DMS53 (cell line): ENCODE measurements at regions not wholly inside any gene's neighbourhood (a gene's known extent, or its start where the extent isn't known, plus 50 kb on each side); places are given as distances from the start of the nearest gene placed in this dataset.

Experiments used
- DNase-seq: peaks from one replicate; lab custom pipeline; 2025; lab: John Stamatoyannopoulos, UW

DNA sequence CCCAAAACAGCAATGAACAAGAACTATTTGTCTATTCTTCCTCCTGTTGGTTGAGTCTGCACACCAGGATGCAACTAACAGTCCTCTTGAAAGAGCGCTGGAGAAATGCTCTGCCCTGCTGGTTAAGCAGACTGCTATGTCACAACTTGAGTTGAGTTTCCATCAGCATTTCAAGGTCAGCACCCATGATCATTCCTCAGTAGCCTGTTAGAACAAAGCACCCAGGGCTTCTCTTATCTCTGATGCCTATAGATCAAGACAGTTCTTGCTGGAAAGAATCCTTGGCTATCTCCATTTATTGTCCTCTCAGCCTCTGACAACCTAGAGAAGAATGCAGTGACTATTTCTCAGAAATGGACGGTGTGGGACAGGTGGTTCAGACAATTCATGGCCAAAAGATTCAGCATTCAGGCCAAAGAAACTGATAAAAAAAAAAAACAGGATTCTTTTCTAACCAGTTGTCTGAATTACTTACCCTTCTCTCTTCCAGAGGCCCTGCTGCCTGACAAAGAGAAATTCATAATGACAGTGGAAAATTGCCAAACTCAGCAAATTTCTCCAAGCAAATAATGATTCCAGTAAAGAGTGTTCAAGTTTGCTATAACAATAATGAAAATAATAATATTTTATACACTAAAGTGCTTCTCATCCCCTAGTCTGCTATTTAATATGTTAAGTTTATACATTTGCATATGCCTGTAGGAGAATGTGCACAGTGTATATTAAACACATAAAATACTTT lies 306.7 kb downstream of the EMP1 start:
- DNase-seq = no peak

GRCh38 chr12:13499008-13499407 lies 302.5 kb downstream of the EMP1 start:
- DNase-seq = no peak

DNA sequence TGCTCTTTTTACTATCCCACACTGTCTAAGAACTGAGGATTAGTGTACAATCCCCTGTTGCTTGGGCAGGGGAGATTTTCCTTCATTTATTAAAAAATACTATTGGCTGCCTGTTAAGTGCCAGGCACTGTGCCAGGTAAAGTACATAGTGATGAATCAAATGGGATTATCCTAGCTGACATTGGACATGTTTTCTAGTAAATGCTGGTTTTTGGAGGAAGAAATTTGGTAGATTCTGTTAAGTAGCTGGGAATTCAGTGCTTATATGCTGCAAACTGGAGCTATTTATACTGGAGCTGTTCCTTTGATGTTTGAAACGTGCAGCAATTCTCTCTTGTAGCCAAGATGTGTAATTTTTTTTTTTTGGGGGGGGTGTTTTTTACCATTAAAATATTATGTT lies 299.6 kb downstream of the EMP1 start:
- no peak for DNase-seq

DNA sequence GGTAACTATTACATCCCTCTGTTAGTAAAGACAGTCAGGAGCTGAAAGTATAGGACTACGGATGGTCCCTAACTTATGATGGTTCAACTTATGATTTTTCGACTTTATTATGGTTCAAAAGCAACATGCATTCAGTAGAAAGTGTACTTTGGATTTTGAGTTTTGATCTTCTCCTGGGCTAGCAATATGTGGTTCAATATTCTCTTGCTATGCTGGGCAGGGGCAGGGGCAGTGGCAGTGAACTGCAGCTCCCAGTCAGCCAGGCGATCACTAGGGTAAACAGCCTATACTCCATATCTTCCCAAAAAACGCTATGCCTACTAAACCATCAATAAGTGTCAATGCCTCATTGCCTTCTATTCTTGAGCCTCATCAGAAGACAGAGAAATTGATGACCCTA lies 292.7 kb downstream of the EMP1 start:
- no peak for DNase-seq

- no peak for DNase-seq
Measured at GRCh38 chr12:13487326-13487725, 290.8 kb downstream of the EMP1 start.

- no peak for DNase-seq
Measured at GRCh38 chr12:13486794-13487193, 290.3 kb downstream of the EMP1 start.

GRCh38 chr12:13478650-13479181 lies 282.2 kb downstream of the EMP1 start:
- DNase-seq = no peak

DNA sequence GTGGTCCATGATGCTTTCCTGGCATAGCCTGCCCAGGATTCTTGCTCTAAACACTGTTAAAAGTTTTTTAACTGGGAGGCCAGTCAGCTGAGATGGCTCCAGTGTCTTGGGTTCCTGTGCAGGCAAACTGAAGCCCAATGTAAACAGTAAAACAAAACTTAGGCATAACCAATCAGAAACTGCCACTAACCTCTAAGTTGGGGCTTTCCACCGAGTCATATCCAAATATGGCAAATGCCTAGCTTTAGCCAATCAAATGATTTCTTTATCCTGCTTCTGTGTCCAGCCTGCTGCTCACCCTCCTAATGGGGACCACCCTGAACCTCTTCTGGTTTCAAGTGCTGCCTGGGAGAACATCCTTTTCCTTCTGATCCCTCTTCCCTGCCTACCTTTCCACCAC lies 277.9 kb downstream of the EMP1 start:
- DNase-seq = no peak

GRCh38 chr12:13472690-13473089 lies 276.2 kb downstream of the EMP1 start:
- peak; percentile 84 for DNase-seq

GRCh38 chr12:13471471-13471870 lies 274.9 kb downstream of the EMP1 start:
- no peak for DNase-seq

DNA sequence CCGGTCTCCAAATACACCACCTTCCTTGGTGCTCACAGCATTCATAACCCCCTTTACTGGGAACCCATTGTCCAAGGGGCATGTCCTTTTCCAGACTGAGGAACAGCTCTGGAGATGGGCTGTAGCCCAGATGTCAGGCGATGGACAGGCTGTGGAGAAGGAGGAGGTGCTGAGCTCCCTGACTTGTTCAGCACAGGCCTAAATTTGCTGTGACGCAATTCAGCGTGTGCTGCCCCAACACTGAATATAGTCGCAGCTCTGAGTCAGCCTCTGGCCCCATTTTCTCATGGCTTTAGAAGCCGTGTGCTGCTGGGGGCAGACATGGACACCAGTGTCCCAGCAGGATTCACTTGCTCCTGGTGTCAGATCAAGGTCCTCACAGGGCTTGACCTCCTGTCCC lies 269.1 kb downstream of the EMP1 start:
- no peak for DNase-seq

DNA sequence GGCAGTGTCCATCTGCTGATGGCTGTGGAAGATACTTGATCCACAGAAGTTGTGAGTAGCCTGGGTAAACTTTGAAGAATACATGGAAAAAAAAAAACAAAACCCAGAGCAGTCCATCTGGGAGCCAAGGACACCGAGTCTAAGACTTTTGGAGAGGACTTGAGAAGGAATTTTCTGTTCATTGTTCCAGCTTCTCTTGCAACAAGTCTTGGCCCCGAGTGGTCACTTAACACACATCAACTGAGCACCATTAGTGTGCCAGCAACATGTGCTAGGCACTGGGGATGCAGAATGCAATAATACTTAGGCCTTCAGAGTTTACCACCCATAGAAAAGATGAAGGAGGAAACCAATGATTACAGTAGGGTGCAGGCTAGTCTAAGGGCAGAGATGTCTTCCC lies 266.7 kb downstream of the EMP1 start:
- DNase-seq = no peak

- no peak for DNase-seq
Measured at GRCh38 chr12:13462450-13462849, 265.9 kb downstream of the EMP1 start.

- no peak for DNase-seq
Measured at GRCh38 chr12:13455778-13456144, 259.2 kb downstream of the EMP1 start.

DNA sequence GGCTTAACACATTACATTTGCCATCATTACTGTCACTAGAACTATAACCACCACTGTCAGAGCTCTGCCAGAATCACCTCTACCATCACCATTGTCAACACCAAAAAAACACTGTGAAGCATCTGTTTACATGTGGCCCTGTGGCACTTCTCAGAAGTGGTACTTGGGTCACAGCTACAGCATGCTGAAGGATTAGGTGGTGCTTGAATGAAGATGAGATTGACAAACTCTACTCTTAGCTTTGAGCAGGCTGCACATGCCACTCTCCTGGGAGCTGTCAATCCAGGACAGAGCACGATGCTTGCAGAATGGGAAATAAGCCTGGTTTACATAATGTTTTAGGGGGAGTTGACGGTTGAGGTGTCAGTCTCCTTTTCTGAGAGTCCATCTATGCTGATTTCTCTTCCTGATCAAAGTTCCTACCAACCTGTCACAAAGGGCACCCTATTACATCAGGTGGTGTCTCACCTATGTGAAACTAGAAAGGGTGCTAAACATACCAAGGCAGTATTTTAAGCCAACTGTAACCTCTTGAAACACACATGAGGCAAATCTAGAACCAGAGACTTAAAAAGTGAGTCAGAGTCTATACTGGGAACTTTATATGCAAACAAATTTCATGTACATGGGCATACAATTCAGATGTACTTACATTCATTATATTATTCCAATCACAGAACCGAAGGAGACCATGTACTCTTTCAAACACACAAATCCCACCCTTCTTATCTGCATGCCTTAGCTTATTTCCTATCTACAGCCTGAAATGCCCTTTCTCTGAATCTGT lies 258.7 kb downstream of the EMP1 start:
- peak; percentile 95 for DNase-seq

DNA sequence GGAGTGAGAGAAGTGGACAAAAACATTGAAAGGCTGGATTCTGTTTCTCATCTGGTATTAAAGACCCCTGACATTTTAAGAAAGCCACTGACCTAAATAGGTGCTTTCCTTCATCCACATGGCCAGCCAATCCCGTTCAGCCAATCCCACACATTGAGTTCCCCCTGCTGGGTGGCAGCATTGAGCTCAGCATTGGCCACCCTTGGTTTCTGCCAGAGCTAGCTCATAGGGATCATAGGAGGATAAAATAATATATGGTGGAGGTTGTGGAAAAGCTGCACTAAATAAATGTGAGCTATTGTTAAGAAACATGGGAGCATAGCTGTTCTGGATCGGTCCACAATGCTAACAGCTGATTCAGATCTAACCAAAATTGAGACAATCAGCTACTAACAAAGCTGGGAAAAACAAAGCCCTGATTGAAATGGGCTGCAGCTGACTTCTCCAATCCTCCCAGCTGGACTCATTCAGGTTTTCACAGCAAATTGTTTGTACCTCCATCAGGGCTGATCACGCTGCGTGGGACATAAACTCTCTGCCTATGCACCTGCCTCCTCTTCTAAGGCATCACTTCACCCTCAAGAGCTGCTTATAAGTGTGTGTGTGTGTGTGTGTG lies 256.5 kb downstream of the EMP1 start:
- peak; percentile 71 for DNase-seq

DNA sequence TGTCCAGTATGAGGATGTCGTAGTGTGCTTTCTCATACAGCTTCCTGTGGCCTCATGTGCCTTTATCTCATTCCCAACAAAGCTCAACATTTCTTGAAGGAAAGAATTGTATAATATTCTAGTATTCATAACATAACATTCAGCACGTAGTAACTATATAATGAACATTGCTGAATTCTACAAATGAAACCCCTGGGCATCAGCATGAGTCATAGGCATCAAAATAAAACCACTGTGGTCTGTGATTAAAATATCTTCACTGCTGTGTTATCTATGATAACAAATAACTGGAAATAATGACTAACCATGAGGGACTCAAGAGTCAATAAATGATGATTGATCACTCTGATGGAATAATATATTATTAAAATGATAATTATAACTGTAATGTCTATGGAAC lies 255.2 kb downstream of the EMP1 start:
- no peak for DNase-seq

DNA sequence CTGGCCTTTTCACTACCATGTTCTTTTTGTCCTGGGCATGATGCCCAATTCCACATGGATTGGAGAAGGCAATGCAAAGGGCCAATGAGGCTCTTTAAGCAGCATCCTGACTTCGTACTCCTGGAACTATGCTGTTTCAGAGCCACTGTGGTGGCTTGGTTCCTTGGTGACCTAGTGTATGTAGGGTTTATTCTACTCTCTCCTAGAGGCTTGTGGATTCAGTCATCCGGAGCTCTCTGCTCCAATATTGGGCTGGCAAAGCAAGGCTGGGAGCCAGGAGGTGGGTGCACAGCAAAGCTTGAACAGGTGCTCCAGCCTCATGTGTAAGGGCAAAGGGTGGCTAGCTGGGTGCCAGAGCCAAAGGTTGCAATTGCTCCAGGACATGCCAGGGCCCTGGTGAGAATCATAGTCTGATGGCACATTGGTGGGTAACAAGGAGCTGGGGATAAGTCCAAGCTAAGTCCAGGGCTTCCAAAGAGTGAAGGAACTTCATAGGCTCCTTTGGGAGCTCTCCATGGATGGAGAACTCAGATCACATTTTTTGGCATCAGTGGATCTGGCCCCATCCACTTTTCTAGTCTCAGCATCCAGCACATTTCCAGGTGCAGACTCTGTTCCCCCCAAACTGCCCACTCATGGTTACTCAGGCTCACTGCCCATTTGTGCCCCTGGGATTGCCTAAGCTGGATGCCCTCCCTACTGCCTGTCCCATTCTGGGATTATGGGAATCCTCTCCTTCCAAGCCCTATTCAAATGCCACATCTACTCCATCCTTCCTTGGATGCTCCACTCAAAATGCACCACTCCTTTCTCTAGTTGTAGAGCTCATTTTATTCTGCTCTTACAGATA lies 253.9 kb downstream of the EMP1 start:
- DNase-seq = no peak

- peak; percentile 17 for DNase-seq
Measured at GRCh38 chr12:13444076-13444475, 247.6 kb downstream of the EMP1 start.

- no peak for DNase-seq
Measured at GRCh38 chr12:13443498-13443897, 247.0 kb downstream of the EMP1 start.

- DNase-seq = no peak
Measured at GRCh38 chr12:13443028-13443427, 246.5 kb downstream of the EMP1 start.

GRCh38 chr12:13442457-13442856 lies 245.9 kb downstream of the EMP1 start:
- no peak for DNase-seq
